ENCODE measurements at regions not wholly inside any gene's neighbourhood (a gene's known extent, or its start where the extent isn't known, plus 50 kb on each side); places are given as distances from the start of the nearest gene placed in this dataset.

DNA sequence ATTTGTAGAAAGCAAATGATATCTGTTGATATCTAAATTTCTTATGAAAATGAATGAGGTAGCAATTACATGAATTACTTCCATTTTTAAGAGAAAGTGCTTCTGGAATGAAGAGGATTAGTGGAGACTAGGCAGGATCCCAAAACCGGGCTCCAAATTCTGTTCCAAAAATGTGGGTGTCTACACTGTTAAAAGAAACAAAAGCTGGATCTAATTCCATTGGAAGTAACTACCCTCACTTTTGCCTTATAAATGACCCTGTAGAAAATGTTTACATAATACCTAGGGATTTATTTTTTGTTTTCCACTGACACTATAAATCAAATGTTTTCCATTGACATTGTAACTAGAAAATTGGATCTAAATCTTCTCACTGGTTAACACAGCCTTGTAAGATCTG is 454.9 kb upstream of the JARID2 start:
- Histone ChIP-seq H3K27ac (replicated peaks; ENCODE audit: low read length) (no peak overlapping the region), H3K36me3 (replicated peaks in 1 of 2; ENCODE audit: control insufficient read depth in 2 of 2, insufficient read depth in 2 of 2, low read length in 2 of 2) (no peaks in the 10 kb centered on the region), H3K79me1 (ENCODE audit: low read depth, low read length) (no peaks in the 10 kb centered on the region), H3K23ac (ENCODE audit: low read depth, low read length, poor library complexity) (no peak overlapping the region), H2BK120ac (ENCODE audit: low read depth, low read length) (no peak overlapping the region), H3K4ac (ENCODE audit: low read length) (no peak overlapping the region), H3K9ac (ENCODE audit: low read depth, low read length, poor library complexity) (no peak overlapping the region), H3K4me1 (ENCODE audit: control insufficient read depth in 2 of 2, insufficient read depth in 1 of 2, low read depth in 1 of 2, low read length in 2 of 2) (peaks cover 17 to 26% of the 10 kb centered on the region in 2 donors), H4K8ac (ENCODE audit: low read depth, low read length) (no peak overlapping the region), H2BK12ac (ENCODE audit: low read length) (no peak overlapping the region), H3K9me3 (replicated peaks in 1 of 2; ENCODE audit: control insufficient read depth in 2 of 2, insufficient read depth in 1 of 2, low read depth in 1 of 2, low read length in 2 of 2) (peaks cover 0 to 4% of the 10 kb centered on the region in 2 donors), H3K4me3 (ENCODE audit: low read length in 2 of 2) (no peak overlapping the region), H2AK5ac (ENCODE audit: low read depth, low read length) (no peak overlapping the region), H3K27me3 (ENCODE audit: control insufficient read depth in 3 of 3, insufficient read depth in 3 of 3, low read depth in 1 of 3, low read length in 3 of 3) (no peaks in the 10 kb centered on the region), H4K91ac (ENCODE audit: low read depth, low read length, poor library complexity) (no peak overlapping the region), H2AFZ (ENCODE audit: low read length) (no peak overlapping the region), H2BK5ac (ENCODE audit: low read length) (no peak overlapping the region), H3K4me2 (ENCODE audit: insufficient read depth, low read length, poor library complexity, severe bottlenecking) (no peak overlapping the region), H3K18ac (ENCODE audit: low read length) (no peak overlapping the region), H2BK15ac (ENCODE audit: low read length) (no peak overlapping the region), H3K14ac (ENCODE audit: low read length) (no peak overlapping the region)
- no CpG with 5 or more reads among the region's 1 CpG for WGBS, 2 donors (ENCODE audit: extremely low coverage in 2 of 2, insufficient read length in 2 of 2, insufficient replicate concordance in 1 of 2)
- DNase-seq (ENCODE audit: low spot score): no peak

GRCh38 chr6:14791526-14791925 is 454.3 kb upstream of the JARID2 start:
- no peak overlapping the region for H2BK15ac ChIP-seq (ENCODE audit: low read length)
- H4K91ac ChIP-seq (ENCODE audit: low read depth, low read length, poor library complexity): no peak overlapping the region
- no peak for DNase-seq (ENCODE audit: low spot score)
- H3K27me3 ChIP-seq (ENCODE audit: control insufficient read depth in 3 of 3, insufficient read depth in 3 of 3, low read depth in 1 of 3, low read length in 3 of 3): no peaks in the 10 kb centered on the region
- H3K36me3 ChIP-seq (replicated peaks in 1 of 2; ENCODE audit: control insufficient read depth in 2 of 2, insufficient read depth in 2 of 2, low read length in 2 of 2): no peaks in the 10 kb centered on the region
- H2BK120ac ChIP-seq (ENCODE audit: low read depth, low read length): no peak overlapping the region
- H3K27ac ChIP-seq (replicated peaks; ENCODE audit: low read length): no peak overlapping the region
- WGBS, 2 donors (ENCODE audit: extremely low coverage in 2 of 2, insufficient read length in 2 of 2, insufficient replicate concordance in 1 of 2): no CpG with 5 or more reads among the region's 2 CpGs
- no peak overlapping the region for H2BK5ac ChIP-seq (ENCODE audit: low read length)
- H2BK12ac ChIP-seq (ENCODE audit: low read length): no peak overlapping the region
- no peak overlapping the region for H3K18ac ChIP-seq (ENCODE audit: low read length)
- H3K14ac ChIP-seq (ENCODE audit: low read length): no peak overlapping the region
- no peaks in the 10 kb centered on the region for H3K79me1 ChIP-seq (ENCODE audit: low read depth, low read length)
- no peak overlapping the region for H2AK5ac ChIP-seq (ENCODE audit: low read depth, low read length)
- peaks cover 13 to 22% of the 10 kb centered on the region in 2 donors for H3K4me1 ChIP-seq (ENCODE audit: control insufficient read depth in 2 of 2, insufficient read depth in 1 of 2, low read depth in 1 of 2, low read length in 2 of 2)
- peaks cover 0 to 4% of the 10 kb centered on the region in 2 donors for H3K9me3 ChIP-seq (replicated peaks in 1 of 2; ENCODE audit: control insufficient read depth in 2 of 2, insufficient read depth in 1 of 2, low read depth in 1 of 2, low read length in 2 of 2)
- no peak overlapping the region for H3K4me2 ChIP-seq (ENCODE audit: insufficient read depth, low read length, poor library complexity, severe bottlenecking)
- H4K8ac ChIP-seq (ENCODE audit: low read depth, low read length): no peak overlapping the region
- no peak overlapping the region for H3K9ac ChIP-seq (ENCODE audit: low read depth, low read length, poor library complexity)
- no peak overlapping the region for H3K23ac ChIP-seq (ENCODE audit: low read depth, low read length, poor library complexity)
- no peak overlapping the region for H3K4me3 ChIP-seq (ENCODE audit: low read length in 2 of 2)
- H3K4ac ChIP-seq (ENCODE audit: low read length): no peak overlapping the region
- H2AFZ ChIP-seq (ENCODE audit: low read length): no peak overlapping the region

DNA sequence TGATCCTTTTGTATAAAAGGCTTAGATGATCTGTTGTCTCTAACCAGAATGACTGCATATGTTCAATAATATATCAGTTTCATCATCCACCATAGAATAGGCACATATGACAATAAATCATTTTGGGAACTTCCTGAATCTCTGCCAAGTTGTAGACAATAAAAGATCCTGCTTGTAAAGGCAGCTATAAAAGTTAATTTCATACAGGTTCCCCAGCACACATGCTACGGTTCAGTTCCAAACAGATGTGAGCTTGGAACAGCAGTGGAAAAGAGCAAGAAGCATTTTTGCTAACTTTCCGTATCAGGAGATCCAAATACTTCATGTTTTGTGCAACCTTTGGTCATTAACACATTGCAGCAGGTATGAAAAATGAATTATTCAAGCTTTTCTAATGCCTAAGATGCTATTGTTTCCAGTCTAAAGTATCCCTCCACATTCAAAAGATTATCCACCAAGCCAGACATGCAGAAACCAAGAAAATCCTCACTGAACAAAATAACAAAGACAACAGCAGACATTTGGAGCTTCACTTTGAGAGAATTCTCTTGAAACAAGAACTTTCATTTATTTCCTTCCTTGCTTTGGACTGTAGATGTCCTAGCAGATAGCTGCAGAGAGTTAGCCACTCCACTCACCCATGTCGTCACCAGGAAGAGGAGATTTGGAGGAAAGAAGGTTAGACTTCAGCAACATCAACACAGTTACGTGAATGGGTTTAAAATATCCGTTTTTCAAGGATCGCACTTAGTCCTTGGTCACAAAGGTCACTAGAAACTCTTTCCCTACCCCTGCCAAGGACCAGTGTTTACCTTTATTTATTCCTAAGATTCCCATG is 453.5 kb upstream of the JARID2 start:
- WGBS, 2 donors (ENCODE audit: extremely low coverage in 2 of 2, insufficient read length in 2 of 2, insufficient replicate concordance in 1 of 2): no CpG with 5 or more reads among the region's 6 CpGs
- no peak overlapping the region for H2BK15ac ChIP-seq (ENCODE audit: low read length)
- H4K91ac ChIP-seq (ENCODE audit: low read depth, low read length, poor library complexity): no peak overlapping the region
- no peak overlapping the region for H4K8ac ChIP-seq (ENCODE audit: low read depth, low read length)
- H3K27me3 ChIP-seq (ENCODE audit: control insufficient read depth in 3 of 3, insufficient read depth in 3 of 3, low read depth in 1 of 3, low read length in 3 of 3): no peaks in the 10 kb centered on the region
- H3K18ac ChIP-seq (ENCODE audit: low read length): no peak overlapping the region
- peaks cover 0 to 4% of the 10 kb centered on the region in 2 donors for H3K9me3 ChIP-seq (replicated peaks in 1 of 2; ENCODE audit: control insufficient read depth in 2 of 2, insufficient read depth in 1 of 2, low read depth in 1 of 2, low read length in 2 of 2)
- no peak overlapping the region for H3K4me3 ChIP-seq (ENCODE audit: low read length in 2 of 2)
- H3K4me2 ChIP-seq (ENCODE audit: insufficient read depth, low read length, poor library complexity, severe bottlenecking): no peak overlapping the region
- H3K79me1 ChIP-seq (ENCODE audit: low read depth, low read length): no peaks in the 10 kb centered on the region
- no peak overlapping the region for H2BK12ac ChIP-seq (ENCODE audit: low read length)
- no peak overlapping the region for H3K23ac ChIP-seq (ENCODE audit: low read depth, low read length, poor library complexity)
- no peak overlapping the region for H3K9ac ChIP-seq (ENCODE audit: low read depth, low read length, poor library complexity)
- H3K27ac ChIP-seq (replicated peaks; ENCODE audit: low read length): no peak overlapping the region
- no peak overlapping the region for H3K14ac ChIP-seq (ENCODE audit: low read length)
- no peak overlapping the region for H2AK5ac ChIP-seq (ENCODE audit: low read depth, low read length)
- peaks cover 12 to 19% of the 10 kb centered on the region in 2 donors for H3K4me1 ChIP-seq (ENCODE audit: control insufficient read depth in 2 of 2, insufficient read depth in 1 of 2, low read depth in 1 of 2, low read length in 2 of 2)
- DNase-seq (ENCODE audit: low spot score): no peak
- no peak overlapping the region for H2BK120ac ChIP-seq (ENCODE audit: low read depth, low read length)
- no peak overlapping the region for H2BK5ac ChIP-seq (ENCODE audit: low read length)
- H3K36me3 ChIP-seq (replicated peaks in 1 of 2; ENCODE audit: control insufficient read depth in 2 of 2, insufficient read depth in 2 of 2, low read length in 2 of 2): no peaks in the 10 kb centered on the region
- H3K4ac ChIP-seq (ENCODE audit: low read length): no peak overlapping the region
- H2AFZ ChIP-seq (ENCODE audit: low read length): no peak overlapping the region

GRCh38 chr6:14795451-14795850 is 450.4 kb upstream of the JARID2 start:
- no peak for DNase-seq (ENCODE audit: low spot score)

More at GRCh38 chr6:14795451-14795850, 450.4 kb upstream of the JARID2 start:
- no peak overlapping the region for H4K8ac ChIP-seq (ENCODE audit: low read depth, low read length)
- H3K18ac ChIP-seq (ENCODE audit: low read length): no peak overlapping the region
- no peak overlapping the region for H3K9ac ChIP-seq (ENCODE audit: low read depth, low read length, poor library complexity)
- H3K9me3 ChIP-seq (replicated peaks in 1 of 2; ENCODE audit: control insufficient read depth in 2 of 2, insufficient read depth in 1 of 2, low read depth in 1 of 2, low read length in 2 of 2): peaks cover 0 to 4% of the 10 kb centered on the region in 2 donors
- peaks cover 4 to 7% of the 10 kb centered on the region in 2 donors for H3K4me1 ChIP-seq (ENCODE audit: control insufficient read depth in 2 of 2, insufficient read depth in 1 of 2, low read depth in 1 of 2, low read length in 2 of 2)
- no peak overlapping the region for H3K4me2 ChIP-seq (ENCODE audit: insufficient read depth, low read length, poor library complexity, severe bottlenecking)
- H2BK15ac ChIP-seq (ENCODE audit: low read length): no peak overlapping the region
- no peak overlapping the region for H2BK5ac ChIP-seq (ENCODE audit: low read length)
- no peaks in the 10 kb centered on the region for H3K79me1 ChIP-seq (ENCODE audit: low read depth, low read length)
- H2AFZ ChIP-seq (ENCODE audit: low read length): no peak overlapping the region
- H3K36me3 ChIP-seq (replicated peaks in 1 of 2; ENCODE audit: control insufficient read depth in 2 of 2, insufficient read depth in 2 of 2, low read length in 2 of 2): no peaks in the 10 kb centered on the region
- H3K23ac ChIP-seq (ENCODE audit: low read depth, low read length, poor library complexity): no peak overlapping the region
- H2BK120ac ChIP-seq (ENCODE audit: low read depth, low read length): no peak overlapping the region
- no peak overlapping the region for H2AK5ac ChIP-seq (ENCODE audit: low read depth, low read length)
- no peak overlapping the region for H2BK12ac ChIP-seq (ENCODE audit: low read length)
- H3K27me3 ChIP-seq (ENCODE audit: control insufficient read depth in 3 of 3, insufficient read depth in 3 of 3, low read depth in 1 of 3, low read length in 3 of 3): no peaks in the 10 kb centered on the region
- H4K91ac ChIP-seq (ENCODE audit: low read depth, low read length, poor library complexity): no peak overlapping the region
- no peak overlapping the region for H3K4me3 ChIP-seq (ENCODE audit: low read length in 2 of 2)
- H3K14ac ChIP-seq (ENCODE audit: low read length): no peak overlapping the region
- no peak overlapping the region for H3K27ac ChIP-seq (replicated peaks; ENCODE audit: low read length)
- no peak overlapping the region for H3K4ac ChIP-seq (ENCODE audit: low read length)
- WGBS, 2 donors (ENCODE audit: extremely low coverage in 2 of 2, insufficient read length in 2 of 2, insufficient replicate concordance in 1 of 2): no CpG with 5 or more reads among the region's 7 CpGs
